Keratinocyte (primary cell): ENCODE measurements at regions not wholly inside any gene's neighbourhood (a gene's known extent, or its start where the extent isn't known, plus 50 kb on each side); places are given as distances from the start of the nearest gene placed in this dataset.

Experiments
- EZH2 ChIP-seq: IDR thresholded peaks from one replicate; pipeline ENCODE4 v1.6.1; 2012; ENCODE audit warnings: inconsistent platforms, mild to moderate bottlenecking, low read length, moderate library complexity
- TF ChIP-seq, protein P1 (sequence below), 3 experiments: IDR thresholded peaks in 1 of 3; conservative IDR thresholded peaks in 1 of 3; optimal IDR thresholded peaks in 1 of 3; 2 replicates in 2 of 3; 3 replicates in 1 of 3; pipeline versions ENCODE3 to v1.5.1; 2011; ENCODE audit warnings: low read length in 3 of 3, mild to moderate bottlenecking in 3 of 3, moderate library complexity in 2 of 3, control low read depth in 1 of 3, inconsistent platforms in 1 of 3; ENCODE audit not compliant: insufficient read depth in 2 of 3; ENCODE audit errors: extremely low read depth in 1 of 3

- TF ChIP-seq, protein P1, sequence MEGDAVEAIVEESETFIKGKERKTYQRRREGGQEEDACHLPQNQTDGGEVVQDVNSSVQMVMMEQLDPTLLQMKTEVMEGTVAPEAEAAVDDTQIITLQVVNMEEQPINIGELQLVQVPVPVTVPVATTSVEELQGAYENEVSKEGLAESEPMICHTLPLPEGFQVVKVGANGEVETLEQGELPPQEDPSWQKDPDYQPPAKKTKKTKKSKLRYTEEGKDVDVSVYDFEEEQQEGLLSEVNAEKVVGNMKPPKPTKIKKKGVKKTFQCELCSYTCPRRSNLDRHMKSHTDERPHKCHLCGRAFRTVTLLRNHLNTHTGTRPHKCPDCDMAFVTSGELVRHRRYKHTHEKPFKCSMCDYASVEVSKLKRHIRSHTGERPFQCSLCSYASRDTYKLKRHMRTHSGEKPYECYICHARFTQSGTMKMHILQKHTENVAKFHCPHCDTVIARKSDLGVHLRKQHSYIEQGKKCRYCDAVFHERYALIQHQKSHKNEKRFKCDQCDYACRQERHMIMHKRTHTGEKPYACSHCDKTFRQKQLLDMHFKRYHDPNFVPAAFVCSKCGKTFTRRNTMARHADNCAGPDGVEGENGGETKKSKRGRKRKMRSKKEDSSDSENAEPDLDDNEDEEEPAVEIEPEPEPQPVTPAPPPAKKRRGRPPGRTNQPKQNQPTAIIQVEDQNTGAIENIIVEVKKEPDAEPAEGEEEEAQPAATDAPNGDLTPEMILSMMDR (optimal IDR thresholded peaks at IDR 0.05 in 1 of 3, IDR thresholded peaks at IDR 0.05 in 1 of 3, conservative IDR thresholded peaks at IDR 0.05 in 1 of 3; ENCODE audit: extremely low read depth in 1 of 3, insufficient read depth in 2 of 3, low read length in 3 of 3), result no peak
- no peak for TF ChIP-seq EZH2
Observed at GRCh38 chr11:80424012-80424695, 983.3 kb upstream of the TENM4 start.
